Adrenal gland (tissue), 5 donors: ENCODE measurements at regions not wholly inside any gene's neighbourhood (a gene's known extent, or its start where the extent isn't known, plus 50 kb on each side); places are given as distances from the start of the nearest gene placed in this dataset.

Source experiments
- POLR2A ChIP-seq, 2 donors: fragments of 450-650 bp; IDR thresholded peaks; one replicate each; pipeline ENCODE4 v1.6.1; 2017; ENCODE audit warnings: antibody characterized with exemption in 2 of 2, mild to moderate bottlenecking in 2 of 2, moderate library complexity in 1 of 2
- TF ChIP-seq, protein P1 (sequence below), 6 experiments: fragments of 450-650 bp in 4 of 6; fragments of 200-600 bp in 2 of 6; sonication (generic) in 1 of 6; IDR thresholded peaks; 1 replicate in 5 of 6; 2 replicates in 1 of 6; pipeline versions ENCODE4 v1.5.1 to v1.8.0; 2016 to 2021; ENCODE audit warnings: antibody characterized with exemption in 6 of 6, mild to moderate bottlenecking in 2 of 6, moderate library complexity in 1 of 6
- donor health status: DM: no; HTN: no; CAD: no.

DNA sequence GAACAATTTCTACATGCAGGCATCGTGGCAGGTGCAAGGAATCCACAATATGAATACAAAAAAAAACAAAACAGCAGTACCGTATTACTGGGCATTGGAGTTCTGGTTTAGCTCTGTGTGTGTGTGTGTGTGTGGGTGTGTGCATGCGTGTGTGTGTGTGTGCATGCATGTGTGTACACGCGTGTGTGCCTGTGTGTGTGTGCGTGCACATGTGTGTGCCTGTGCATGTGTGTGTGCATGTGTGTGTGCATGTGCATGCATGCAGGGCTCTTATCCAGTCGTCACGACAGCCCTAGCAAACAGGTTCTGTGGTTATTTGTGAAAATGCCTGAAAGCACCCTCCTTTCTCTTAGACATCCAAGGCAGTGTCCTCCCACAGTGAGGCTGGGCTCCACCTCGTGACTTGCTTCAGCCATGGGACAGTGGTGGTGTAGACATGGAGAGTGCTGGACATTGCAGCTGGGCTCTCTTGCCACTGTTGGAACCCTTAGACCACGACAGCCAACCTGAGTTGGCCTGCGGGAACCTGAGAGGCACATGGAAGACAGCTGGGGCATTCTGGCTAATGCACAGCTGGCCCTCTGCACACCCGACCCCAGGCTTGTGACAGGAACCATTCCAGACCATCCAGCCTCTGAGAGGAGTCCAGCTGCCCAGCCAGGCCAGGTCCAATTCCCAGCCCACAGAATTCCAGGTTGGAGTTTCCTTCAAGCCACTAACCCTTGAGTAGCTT, 173.4 kb upstream of the SHH start:
- TF ChIP-seq, protein P1, sequence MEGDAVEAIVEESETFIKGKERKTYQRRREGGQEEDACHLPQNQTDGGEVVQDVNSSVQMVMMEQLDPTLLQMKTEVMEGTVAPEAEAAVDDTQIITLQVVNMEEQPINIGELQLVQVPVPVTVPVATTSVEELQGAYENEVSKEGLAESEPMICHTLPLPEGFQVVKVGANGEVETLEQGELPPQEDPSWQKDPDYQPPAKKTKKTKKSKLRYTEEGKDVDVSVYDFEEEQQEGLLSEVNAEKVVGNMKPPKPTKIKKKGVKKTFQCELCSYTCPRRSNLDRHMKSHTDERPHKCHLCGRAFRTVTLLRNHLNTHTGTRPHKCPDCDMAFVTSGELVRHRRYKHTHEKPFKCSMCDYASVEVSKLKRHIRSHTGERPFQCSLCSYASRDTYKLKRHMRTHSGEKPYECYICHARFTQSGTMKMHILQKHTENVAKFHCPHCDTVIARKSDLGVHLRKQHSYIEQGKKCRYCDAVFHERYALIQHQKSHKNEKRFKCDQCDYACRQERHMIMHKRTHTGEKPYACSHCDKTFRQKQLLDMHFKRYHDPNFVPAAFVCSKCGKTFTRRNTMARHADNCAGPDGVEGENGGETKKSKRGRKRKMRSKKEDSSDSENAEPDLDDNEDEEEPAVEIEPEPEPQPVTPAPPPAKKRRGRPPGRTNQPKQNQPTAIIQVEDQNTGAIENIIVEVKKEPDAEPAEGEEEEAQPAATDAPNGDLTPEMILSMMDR (IDR thresholded peaks at IDR 0.05), result no peak
- TF ChIP-seq POLR2A (IDR thresholded peaks at IDR 0.05), result no peak
